RKO (cell line): ENCODE measurements at regions not wholly inside any gene's neighbourhood (a gene's known extent, or its start where the extent isn't known, plus 50 kb on each side); places are given as distances from the start of the nearest gene placed in this dataset.
"Not testable (repeated sequence)": the region's sequence is repeated elsewhere in the genome, so short reads cannot be mapped to it uniquely, and the experiment has no call there.

Experiments used
- DNase-seq: peaks from one replicate; pipeline ENCODE4 v3.0.0-alpha.2; 2016; ENCODE audit warnings: low spot score

GRCh38 chr6:60991427-60992028, 1294.5 kb downstream of the KHDRBS2 start:
- DNase-seq, result no peak

GRCh38 chr6:60952500-60952899, 1333.5 kb downstream of the KHDRBS2 start:
- peak; percentile 45 for DNase-seq

DNA sequence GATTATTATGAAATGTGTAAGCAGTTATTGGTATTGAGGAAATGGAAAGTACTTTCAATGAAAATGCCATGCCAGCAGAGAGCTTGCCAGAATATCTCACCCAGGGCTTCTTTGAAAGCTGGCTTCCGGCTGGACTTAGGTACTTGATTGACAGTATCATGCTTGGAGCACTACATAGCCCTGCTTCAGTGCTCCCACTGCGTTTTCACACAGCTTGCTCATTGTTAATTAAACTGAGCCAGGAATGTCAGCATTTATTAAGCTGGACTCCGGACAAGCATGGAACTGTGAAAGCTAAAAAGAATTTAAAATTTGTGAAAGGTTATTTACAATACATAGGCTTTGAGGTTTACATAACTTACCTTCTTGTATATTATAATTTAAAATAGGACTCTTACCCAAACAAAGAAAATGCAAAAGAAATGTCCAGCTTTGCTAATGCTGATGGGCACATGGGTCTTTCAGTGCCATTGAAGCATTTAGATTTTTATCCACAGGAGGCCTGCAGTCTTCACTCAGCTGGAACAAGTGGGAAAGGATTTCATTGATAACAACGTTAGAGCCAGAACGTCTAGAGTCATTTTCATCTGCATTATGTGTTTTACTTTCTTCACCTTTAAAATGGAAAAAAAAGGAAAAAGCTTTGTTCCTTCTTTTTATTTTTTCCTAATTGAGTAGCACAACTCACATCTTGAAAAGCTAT, 1335.7 kb downstream of the KHDRBS2 start:
- DNase-seq, result not testable (repeated sequence)

- peak; percentile 1 for DNase-seq
Measured at GRCh38 chr6:60947416-60947815, 1338.6 kb downstream of the KHDRBS2 start.

GRCh38 chr6:60944803-60945202, 1341.2 kb downstream of the KHDRBS2 start:
- DNase-seq, result not testable (repeated sequence)

DNA sequence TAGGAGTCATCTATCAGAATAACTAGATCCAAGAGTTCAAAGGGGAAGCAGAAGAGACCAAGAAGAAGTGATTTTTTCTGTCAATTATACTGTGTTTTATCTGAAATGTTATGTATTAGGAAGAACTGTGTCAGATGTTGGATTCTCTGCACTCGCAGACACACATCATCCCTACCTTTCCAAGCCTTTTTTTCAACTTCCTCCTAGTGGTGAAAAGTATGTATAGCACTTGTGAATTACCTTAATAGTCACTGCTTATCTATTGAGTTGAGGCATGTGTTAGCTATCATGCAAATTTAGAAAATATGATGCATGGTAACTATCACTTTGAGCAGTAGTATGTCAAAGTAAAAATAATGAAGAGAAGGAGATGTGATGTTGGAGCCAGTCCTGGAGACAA, 1350.1 kb downstream of the KHDRBS2 start:
- not testable (repeated sequence) for DNase-seq

DNA sequence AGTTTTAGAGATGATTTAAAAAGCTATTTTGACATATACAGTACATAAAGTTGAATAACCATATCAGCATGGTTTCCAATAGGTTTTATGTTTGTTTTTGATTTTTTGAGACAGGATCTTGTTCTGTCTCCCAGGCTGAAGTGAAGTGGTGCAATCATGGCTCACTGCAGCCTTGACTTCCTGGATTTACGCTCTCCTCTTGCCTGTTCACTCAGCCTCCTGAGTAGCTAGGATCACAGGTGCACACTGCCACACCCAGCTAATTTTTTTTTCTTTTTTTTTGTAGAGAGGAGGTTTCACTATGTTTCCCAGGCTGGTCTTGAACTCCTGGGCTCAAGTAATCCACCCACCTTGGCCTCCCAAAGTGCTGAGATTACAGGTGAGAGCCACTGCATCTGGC, 1366.4 kb downstream of the KHDRBS2 start:
- not testable (repeated sequence) for DNase-seq

GRCh38 chr6:60903860-60904259, 1382.2 kb downstream of the KHDRBS2 start:
- DNase-seq, result not testable (repeated sequence)

DNA sequence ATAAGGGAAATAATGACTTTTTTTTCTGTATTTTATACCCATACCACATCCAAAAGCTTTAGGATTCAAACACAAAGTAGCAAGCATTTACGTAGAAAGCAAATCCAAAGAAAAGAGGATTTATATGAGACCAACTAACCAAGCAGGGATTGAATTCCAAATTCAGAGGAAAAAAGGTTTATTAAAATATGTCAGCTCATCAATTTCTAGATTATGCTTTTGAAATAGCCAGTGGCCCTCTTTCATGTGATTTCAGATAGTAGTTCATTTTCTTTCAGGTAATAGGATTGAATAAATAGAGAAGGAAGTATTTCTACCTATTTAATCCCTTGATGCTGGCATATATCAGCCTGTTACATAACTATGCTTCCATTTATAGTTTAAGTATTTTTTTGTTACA, 1392.7 kb downstream of the KHDRBS2 start:
- DNase-seq, result not testable (repeated sequence)

- no peak for DNase-seq
Measured at GRCh38 chr6:60891606-60892005, 1394.4 kb downstream of the KHDRBS2 start.

- DNase-seq, result not testable (repeated sequence)
Measured at GRCh38 chr6:60877396-60877795, 1408.6 kb downstream of the KHDRBS2 start.

- not testable (repeated sequence) for DNase-seq
Measured at GRCh38 chr6:60870779-60871178, 1415.2 kb downstream of the KHDRBS2 start.

DNA sequence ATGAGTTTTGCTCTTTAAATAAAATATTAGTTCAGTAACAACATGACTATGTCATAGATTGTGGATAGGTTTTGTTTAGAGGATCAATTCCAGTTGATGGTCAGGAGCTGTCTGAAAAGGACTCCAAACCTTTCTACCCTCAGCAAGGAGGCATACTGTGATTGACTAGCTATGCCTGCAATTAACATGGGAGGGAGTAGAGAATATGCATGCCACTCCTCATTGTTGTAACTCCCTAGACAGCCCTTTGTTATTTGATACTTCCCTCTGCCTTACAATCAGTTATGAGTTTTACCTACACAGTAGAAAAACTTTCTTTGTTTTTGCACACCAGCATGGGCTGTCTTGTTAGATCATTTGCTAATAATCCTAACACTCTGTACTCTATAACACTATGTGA, 1418.5 kb downstream of the KHDRBS2 start:
- no peak for DNase-seq

DNA sequence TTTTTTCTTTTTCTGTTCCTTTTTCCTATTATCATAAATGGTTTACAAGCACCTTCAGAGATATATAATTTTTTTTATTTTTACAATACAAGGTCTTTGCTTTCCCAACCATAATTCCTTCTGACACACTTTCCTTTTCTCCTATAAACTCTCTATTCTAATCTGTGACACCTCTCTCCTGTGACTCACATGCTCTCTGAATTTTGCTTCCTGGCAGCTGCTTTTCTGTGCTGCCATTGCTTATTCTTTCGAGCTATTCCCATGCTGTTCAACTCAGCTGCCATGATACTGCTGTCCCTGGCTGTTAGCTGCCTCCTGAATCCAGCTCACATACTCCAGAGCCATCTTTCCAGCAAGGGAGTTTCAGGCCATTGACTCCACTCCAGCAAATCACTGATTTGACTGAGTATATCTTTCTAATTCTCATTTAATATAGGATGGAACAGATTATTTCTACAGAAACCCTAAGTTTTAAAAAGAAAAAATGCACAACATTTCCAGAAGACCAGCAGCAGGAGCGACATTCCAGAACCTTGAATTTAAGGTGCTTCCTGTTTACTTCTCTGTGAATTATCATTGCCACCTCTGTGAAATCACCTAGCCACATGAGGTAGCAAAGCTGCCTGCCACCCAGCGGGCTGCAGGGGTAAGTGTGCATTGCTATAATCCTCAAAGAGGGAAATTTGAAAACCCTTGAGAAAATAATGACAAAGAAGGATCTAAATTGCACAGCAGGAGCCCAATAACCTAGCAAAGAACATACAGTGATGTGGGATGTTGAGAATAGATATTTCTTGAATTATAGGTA, 1442.6 kb downstream of the KHDRBS2 start:
- peak; percentile 7 for DNase-seq

GRCh38 chr6:60830726-60831125, 1455.3 kb downstream of the KHDRBS2 start:
- not testable (repeated sequence) for DNase-seq

DNA sequence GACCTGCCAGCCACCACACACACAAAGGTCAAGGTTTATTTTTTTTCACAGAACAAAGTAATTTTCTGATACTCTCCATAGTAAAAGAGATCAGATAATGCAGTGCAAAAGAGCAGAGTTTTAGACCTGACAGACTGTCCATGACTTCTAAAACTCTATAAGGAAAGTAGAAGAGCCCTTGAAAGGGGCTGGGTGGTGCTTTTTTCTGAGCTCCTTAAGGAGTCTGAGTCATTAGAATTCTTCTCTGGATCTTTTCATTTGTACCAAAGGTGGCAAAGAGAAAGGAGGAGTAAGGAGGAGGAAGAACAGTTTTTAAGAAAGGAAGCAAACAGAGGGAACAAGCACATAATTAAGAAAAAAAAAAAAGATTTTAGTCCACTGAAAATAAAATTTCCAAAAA, 1463.4 kb downstream of the KHDRBS2 start:
- DNase-seq, result not testable (repeated sequence)

DNA sequence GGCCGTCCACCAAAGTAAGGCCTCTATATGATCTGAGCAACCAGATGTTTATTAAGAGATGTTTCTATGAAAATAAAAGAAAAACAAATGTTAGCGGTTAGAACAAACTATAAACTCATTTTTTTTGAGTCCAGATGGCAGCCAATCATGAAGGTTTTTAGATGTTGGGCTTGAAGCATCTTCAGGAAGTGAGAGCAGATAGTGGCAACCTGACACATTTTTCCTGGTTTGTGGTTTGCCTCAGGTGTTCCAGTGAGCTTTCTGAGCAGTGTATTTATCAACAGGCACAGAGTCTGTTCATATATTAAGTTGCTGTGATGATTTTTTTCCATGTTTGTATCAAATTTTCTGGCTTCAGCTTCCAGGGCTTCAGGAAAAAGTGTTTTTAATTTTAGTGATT, 1468.0 kb downstream of the KHDRBS2 start:
- DNase-seq, result not testable (repeated sequence)

DNA sequence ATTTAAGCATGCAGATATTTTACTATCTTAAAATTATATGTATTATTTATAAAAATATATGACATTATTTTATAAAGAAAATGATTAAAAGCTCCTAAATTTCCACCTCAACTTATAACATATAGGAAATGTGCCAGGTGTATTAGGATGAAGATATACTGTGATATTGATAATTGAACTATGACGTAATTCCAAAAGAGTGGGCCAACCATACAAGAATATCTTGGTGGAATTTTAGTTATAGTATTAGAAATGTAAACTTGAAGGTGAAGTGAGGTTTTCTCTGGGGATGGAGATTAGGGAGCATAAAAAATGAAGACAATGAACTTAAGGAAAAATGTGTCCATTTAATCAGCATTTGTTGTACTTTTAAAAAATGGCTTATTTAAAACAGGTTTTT, 1471.2 kb downstream of the KHDRBS2 start:
- DNase-seq, result not testable (repeated sequence)

DNA sequence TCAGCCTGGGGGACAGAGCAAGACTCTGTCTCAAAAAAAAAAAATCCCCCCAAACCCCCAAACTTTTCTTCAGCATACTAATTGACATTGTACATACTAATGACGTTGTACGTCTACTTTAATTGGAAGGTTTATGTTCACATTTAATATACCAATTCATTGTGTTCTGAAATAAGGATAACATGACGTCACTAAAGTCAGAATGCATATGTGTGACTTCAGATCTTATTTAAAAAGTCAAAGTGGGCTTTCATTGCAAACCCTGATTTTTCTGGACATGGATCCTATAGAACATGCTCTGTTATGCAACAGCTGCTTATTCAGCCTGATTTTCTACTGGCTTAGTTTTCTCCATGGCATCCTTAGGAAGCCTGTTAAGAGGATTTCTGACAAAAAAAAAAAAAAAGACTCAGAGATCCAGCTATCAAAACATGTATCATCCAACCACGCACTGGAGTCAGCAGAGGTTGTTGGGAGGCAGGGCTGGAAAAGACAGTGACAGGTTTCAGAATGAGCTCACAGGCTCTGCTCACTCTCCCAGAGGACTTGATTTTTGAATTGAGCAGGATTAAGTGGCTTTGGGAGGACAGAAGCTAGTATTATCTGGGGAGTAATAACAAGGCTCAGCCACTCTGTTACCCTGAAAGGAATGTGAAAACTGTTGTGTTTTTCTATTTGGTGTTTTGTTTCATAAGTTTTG, 1472.0 kb downstream of the KHDRBS2 start:
- DNase-seq, result not testable (repeated sequence)

DNA sequence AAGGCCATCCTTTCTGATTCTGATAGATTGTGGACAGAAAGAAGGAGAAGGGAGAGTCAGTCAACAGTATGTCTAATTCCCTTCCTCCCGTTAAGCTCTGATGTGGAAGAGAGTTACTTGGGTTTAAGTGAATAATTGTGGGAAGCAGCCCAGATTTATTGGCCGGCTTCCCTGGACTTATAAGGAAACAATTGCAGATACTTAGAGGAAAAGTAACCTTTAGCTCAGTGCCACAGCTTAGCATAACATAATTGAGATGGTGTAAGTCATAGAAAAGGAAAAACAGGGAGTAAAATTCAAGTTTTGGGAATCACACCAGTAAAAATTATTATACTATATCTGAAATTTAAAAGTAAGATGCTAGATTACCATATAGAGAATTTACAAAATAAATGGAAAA, 1475.8 kb downstream of the KHDRBS2 start:
- DNase-seq, result not testable (repeated sequence)

DNA sequence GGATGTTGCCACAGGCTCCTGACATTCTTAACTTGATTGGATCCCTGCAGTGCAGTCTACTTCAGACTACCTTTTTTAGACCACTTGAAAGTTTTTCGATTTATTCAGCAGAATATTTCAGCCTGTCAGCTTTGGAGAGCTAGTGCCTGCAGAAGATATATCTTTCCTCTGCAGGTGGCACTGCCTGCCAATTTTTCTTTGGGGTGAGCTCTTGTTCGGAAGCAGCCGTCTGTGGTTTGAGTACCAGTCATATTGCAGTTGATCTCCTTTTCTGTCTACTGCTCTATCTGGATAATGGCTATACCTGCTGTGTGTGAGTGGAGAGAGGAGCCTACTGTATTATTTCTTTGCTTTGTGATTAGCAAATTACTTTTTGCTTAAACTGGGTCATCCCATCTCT, 1486.9 kb downstream of the KHDRBS2 start:
- DNase-seq, result peak; percentile 2

DNA sequence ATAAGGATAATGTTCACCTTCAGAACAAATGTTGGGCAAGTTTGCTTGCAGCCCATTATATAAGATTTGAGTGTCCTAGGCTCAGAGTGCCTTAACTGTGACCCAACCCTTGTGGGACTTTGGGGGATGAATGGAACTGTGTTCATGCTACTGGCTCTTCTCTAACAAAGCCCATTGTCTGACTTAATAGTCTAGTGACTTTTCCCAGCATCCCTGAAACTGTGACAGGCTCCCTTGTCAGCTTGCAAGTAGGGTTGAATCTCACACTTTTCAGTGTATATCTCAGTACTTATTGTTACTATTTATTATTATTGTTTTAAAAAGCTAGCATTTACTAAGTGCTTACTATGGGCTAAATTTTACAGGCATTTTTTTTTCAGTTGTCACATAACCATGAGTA, 1488.2 kb downstream of the KHDRBS2 start:
- DNase-seq, result not testable (repeated sequence)
